ENCODE measurements at regions not wholly inside any gene's neighbourhood (a gene's known extent, or its start where the extent isn't known, plus 50 kb on each side); places are given as distances from the start of the nearest gene placed in this dataset.

DNA sequence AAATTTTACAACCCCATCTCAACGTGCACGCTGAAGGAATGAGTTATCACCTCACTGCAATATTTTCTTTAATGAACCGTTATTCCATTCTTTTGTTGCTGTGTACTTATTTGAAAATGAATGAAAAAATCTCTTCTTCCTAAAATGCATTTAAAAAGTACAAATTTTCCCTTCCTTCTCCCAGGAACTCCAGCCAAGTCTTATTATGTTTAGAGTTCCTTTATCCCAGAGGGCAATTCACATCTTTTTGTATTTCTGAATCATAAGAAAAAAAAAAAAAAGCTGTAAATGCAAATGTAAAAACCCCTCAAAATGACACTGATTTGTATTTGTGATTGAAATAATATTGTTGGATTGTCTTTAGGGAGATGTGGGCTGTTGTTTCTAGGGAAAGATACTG lies 2194.3 kb upstream of the CELF4 start:
- TF ChIP-seq CTCF (IDR thresholded peaks at IDR 0.05; ENCODE audit: low read length): no peak
- TF ChIP-seq EZH2 (IDR thresholded peaks at IDR 0.05; ENCODE audit: borderline replicate concordance, low read length): no peak
